ENCODE measurements at regions not wholly inside any gene's neighbourhood (a gene's known extent, or its start where the extent isn't known, plus 50 kb on each side); places are given as distances from the start of the nearest gene placed in this dataset.

GRCh38 chr1:201662646-201663045 is 123.7 kb downstream of the NAV1 start:
- Histone ChIP-seq H3K9me3 (ENCODE audit: insufficient read depth in 2 of 2, low read depth in 1 of 2, low read length in 1 of 2) (no peaks in the 10 kb centered on the region), H3K4ac (replicated peaks; ENCODE audit: insufficient read length, low read depth, low read length) (no peak overlapping the region), H3K9ac (replicated peaks in 1 of 4; ENCODE audit: extremely low read depth in 1 of 4, low read depth in 3 of 4, low read length in 3 of 4) (no peak overlapping the region), H4K20me1 (replicated peaks in 1 of 2; ENCODE audit: control insufficient read depth in 1 of 2, insufficient read depth in 2 of 2, low read length in 2 of 2) (peaks cover 0 to 1% of the 10 kb centered on the region in 2 experiments), H3K4me2 (ENCODE audit: insufficient read depth in 1 of 2, low read depth in 2 of 2, low read length in 2 of 2) (no peak overlapping the region), H3K4me3 (ENCODE audit: extremely low read depth in 1 of 4, insufficient read depth in 2 of 4, low read depth in 3 of 4, low read length in 4 of 4) (no peak overlapping the region), H3K27ac (ENCODE audit: low read depth, low read length) (no peak overlapping the region), H3K18ac (ENCODE audit: extremely low read depth, low read length) (no peak overlapping the region), H2BK20ac (ENCODE audit: low read length) (no peak overlapping the region), H4K91ac (replicated peaks; ENCODE audit: insufficient read length, low read length) (no peak overlapping the region), H3K36me3 (ENCODE audit: control insufficient read depth in 2 of 4, insufficient read depth in 4 of 4, low read length in 3 of 4) (no peaks in the 10 kb centered on the region), H2BK5ac (ENCODE audit: low read depth, low read length) (no peak overlapping the region), H3K23me2 (ENCODE audit: low read depth, low read length) (no peaks in the 10 kb centered on the region), H3K56ac (replicated peaks; ENCODE audit: insufficient read length, low read depth, low read length) (no peak overlapping the region), H3K23ac (ENCODE audit: insufficient read length) (no peak overlapping the region), H3K14ac (ENCODE audit: insufficient read length) (no peak overlapping the region), H3K79me2 (ENCODE audit: control insufficient read depth in 1 of 2, insufficient read depth in 2 of 2, low read length in 2 of 2) (peaks cover 0 to 10% of the 10 kb centered on the region in 2 experiments; a peak in 2 of 4 replicates), H2AK5ac (ENCODE audit: low read depth, low read length) (no peak overlapping the region), H2BK12ac (ENCODE audit: low read depth, low read length) (no peak overlapping the region), H2BK15ac (ENCODE audit: low read length) (no peak overlapping the region), H2AFZ (ENCODE audit: low read length) (no peak overlapping the region), H4K8ac (ENCODE audit: extremely low read depth, insufficient read depth, low read length) (no peak overlapping the region), H2BK120ac (replicated peaks; ENCODE audit: low read depth, low read length) (no peak overlapping the region), H3K4me1 (replicated peaks in 1 of 4; ENCODE audit: control insufficient read depth in 3 of 4, insufficient read depth in 4 of 4, low read length in 3 of 4) (no peaks in the 10 kb centered on the region; a peak in 1 of 7 replicates), H4K5ac (ENCODE audit: insufficient read length, low read depth, low read length) (no peak overlapping the region), H3K27me3 (replicated peaks in 1 of 4; ENCODE audit: control insufficient read depth in 3 of 4, extremely low read depth in 1 of 4, insufficient read depth in 3 of 4, low read length in 3 of 4) (no peaks in the 10 kb centered on the region), H3K79me1 (ENCODE audit: low read depth, low read length) (peaks cover 5% of the 10 kb centered on the region; the same call in 1 of the 2 replicates)
- DNase-seq (ENCODE audit: low read depth in 1 of 2, low spot score in 2 of 2) (no peak), FAIRE-seq (no peak)
- ChIA-PET CTCF (ENCODE audit: partially characterized antibody) (interaction anchor here (0.7 to 4.5 kb wide), 7 partner anchors 9 to 103 kb away, joined by 3 to 16 read pairs (median 4); no protein-coding TSS in a partner anchor), POLR2A (ENCODE audit: partially characterized antibody) (interaction anchor here (2.7 kb wide), 1 partner anchor 14 kb away, joined by 8 read pairs; no protein-coding TSS in a partner anchor)
- WGBS, 2 experiments (ENCODE audit: extremely low coverage in 1 of 2, insufficient coverage in 1 of 2, insufficient read length in 1 of 2, insufficient replicate concordance in 2 of 2, low coverage in 1 of 2, low lambda C conversion rate in 2 of 2, missing lambda C conversion rate in 1 of 2) = 94% methylated on average over 2 of the region's 2 CpGs; no CpG with 5 or more reads in 1 of the 2 experiments
- no peak for TF ChIP-seq HDAC6 (IDR thresholded peaks at IDR 0.05; ENCODE audit: low read depth, low read length)
- no peak for TF ChIP-seq POLR2AphosphoS5 (IDR thresholded peaks at IDR 0.05; ENCODE audit: low read depth, low read length)
- no peak for TF ChIP-seq GTF2F1 (IDR thresholded peaks at IDR 0.05; ENCODE audit: borderline replicate concordance, low read depth, low read length)
- TF ChIP-seq FOSL1 (IDR thresholded peaks at IDR 0.05; ENCODE audit: insufficient read depth, low read depth, low read length) = no peak
- no peak for TF ChIP-seq ZNF274 (IDR thresholded peaks at IDR 0.05; ENCODE audit: borderline replicate concordance, extremely low read depth, low read length)
- TF ChIP-seq YY1 (IDR thresholded peaks at IDR 0.05; ENCODE audit: low read depth, low read length) = no peak

Measured in H1 (cell line).